NCI-H1436 treated with DMSO at 0.1 percent for 48 hours (cell line): ENCODE measurements at regions not wholly inside any gene's neighbourhood (a gene's known extent, or its start where the extent isn't known, plus 50 kb on each side); places are given as distances from the start of the nearest gene placed in this dataset.
"Not testable (repeated sequence)": the region's sequence is repeated elsewhere in the genome, so short reads cannot be mapped to it uniquely, and the experiment has no call there.

Source experiments
- DNase-seq: peaks from one replicate; lab custom pipeline; 2025; lab: John Stamatoyannopoulos, UW

DNA sequence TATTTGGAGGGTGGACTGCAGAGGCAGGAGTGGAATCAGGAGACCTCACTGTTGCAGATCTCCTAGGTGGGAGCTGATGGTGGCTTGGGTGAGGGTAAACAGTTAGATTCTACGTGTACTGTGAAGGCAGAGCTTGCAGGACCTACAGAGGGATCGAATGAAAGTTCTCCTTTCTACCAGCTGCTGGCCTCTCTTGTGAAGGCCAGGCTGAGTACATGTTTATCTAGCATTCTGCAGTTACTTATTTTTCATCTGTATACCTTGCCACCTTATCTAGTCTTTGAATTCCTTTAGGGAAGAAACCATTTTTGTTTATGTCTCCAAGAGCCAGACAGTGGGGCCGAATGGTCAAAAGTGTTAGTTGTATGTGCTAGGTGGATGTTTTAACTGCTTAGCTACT lies 57.6 kb downstream of the PTTG1 start:
- DNase-seq = no peak

- no peak for DNase-seq
These were observed 58.3 kb downstream of the PTTG1 start for GRCh38 chr5:160479926-160480325.

GRCh38 chr5:160480652-160481051 lies 59.0 kb downstream of the PTTG1 start:
- no peak for DNase-seq

DNA sequence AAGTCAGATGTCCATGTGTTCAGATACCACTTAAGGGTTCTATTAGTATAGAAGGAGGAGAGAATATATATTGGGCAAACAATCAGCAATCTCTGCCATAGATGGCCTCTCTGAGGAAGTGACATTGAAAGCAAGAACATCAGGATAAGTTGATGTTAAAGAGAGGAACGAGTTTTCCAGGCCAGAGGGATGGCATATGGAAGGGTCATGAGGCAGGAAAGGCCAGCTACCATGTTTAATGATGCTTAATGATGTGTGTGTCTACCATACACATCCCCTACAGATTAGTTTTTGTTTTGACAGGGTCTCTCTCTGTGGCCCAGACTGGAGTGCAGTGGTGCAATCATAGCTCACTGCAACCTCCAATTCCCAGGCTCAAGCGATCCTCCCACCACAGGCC lies 63.0 kb downstream of the PTTG1 start:
- no peak for DNase-seq

- DNase-seq = no peak
These were observed 63.8 kb downstream of the PTTG1 start for GRCh38 chr5:160485364-160485969.

GRCh38 chr5:160486573-160486972 lies 64.9 kb downstream of the PTTG1 start:
- no peak for DNase-seq

- DNase-seq = no peak
These were observed 67.0 kb downstream of the PTTG1 start for GRCh38 chr5:160488394-160489325.

- DNase-seq = no peak
These were observed 69.8 kb downstream of the PTTG1 start for GRCh38 chr5:160491438-160491837.

- DNase-seq = no peak
These were observed 70.9 kb downstream of the PTTG1 start for GRCh38 chr5:160492565-160492964.

- no peak for DNase-seq
These were observed 72.2 kb downstream of the PTTG1 start for GRCh38 chr5:160493806-160494338.

GRCh38 chr5:160494451-160494850 lies 72.8 kb downstream of the PTTG1 start:
- no peak for DNase-seq

DNA sequence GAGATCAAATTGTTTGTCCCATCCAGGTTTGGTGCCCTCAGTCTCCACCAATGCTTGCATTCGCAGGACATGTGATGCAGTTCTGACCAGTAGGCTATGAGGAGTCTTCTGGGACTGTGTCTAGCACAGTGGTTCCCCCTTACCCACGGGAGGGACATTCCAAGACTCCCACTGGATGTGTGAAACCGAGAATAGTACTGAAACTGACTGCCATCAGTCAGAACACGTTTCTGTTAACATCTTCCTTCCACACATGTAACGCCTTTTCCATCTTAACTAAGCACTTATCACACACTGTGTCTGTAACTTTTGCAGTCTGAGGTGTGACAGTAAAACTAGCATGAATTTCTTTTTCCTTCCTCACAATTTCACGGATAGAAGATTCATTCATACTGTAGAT lies 74.7 kb downstream of the PTTG1 start:
- no peak for DNase-seq

GRCh38 chr5:160496784-160497183 lies 75.1 kb downstream of the PTTG1 start:
- DNase-seq = no peak

GRCh38 chr5:160497878-160498277 lies 76.2 kb downstream of the PTTG1 start:
- DNase-seq = no peak

DNA sequence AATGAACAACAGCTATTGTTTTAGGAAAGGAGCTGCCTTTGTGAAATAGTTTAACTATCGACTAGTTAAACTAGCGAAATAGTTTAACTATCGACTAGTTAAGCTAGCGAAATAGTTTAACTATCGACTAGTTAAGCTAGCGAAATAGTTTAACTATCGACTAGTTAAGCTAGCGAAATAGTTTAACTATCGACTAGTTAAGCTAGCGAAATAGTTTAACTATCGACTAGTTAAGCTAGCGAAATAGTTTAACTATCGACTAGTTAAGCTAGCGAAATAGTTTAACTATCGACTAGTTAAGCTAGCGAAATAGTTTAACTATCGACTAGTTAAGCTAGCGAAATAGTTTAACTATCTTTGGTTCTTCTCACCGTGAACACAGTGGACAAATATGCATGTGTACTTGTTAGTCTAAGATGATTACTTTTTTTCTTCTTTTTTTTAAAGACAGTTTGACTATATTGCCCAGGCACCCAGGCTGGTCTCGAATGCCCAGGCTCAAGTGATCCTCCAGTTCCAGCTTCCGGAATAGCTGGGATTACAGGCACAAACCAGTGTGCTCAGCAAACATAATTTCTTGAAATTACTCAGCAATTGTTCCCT lies 76.9 kb downstream of the PTTG1 start:
- DNase-seq = not testable (repeated sequence)

DNA sequence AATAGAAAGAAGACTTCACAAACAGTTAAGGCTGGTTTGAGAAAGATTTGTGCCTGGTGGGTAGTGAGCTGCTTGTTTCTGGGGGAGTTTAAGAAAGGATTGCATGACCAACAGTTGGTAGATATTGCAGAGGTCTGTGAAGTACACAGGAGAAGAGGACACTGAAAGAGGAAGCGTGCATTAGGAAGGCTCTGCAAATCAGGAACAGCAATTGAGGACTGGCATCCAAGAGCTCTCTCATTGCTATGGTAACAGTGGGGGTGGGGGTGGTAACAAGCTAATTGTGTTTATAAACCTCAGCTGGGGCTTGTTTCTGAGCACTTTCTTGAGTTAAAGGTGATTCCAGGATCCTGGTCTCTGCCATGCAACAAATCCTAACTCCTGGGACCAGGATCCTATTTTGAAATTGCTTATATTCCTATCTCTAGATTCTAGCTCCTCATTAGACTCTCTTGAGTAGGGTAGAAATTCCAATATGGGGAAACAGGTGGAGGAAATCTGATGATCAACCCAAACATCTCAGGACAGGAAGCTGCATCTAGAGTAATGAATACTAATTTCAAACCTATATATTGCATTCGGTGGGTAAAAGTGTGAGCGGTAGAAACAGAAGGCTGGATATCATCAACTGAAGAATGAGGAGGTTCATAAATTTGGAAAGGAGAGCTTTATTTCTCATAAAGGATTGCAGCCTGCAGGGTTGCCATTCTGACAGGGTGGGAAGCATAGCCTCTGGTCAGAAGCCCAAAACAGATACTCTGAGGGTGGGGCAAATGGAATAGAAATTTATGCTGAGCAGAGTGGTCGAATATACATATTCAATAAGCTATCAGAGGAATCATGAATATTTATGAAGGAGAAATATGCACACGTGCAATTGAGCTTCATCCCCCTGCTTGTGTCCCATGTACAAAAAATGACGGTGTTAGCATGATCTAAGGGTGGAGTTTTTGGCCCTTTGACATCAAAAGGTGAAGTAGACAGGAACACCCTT lies 79.4 kb downstream of the PTTG1 start:
- DNase-seq = no peak

GRCh38 chr5:160504906-160505305 lies 83.3 kb downstream of the PTTG1 start:
- DNase-seq = no peak

GRCh38 chr5:160506006-160507004 lies 84.7 kb downstream of the PTTG1 start:
- no peak for DNase-seq

GRCh38 chr5:160507221-160507721 lies 85.6 kb downstream of the PTTG1 start:
- DNase-seq = no peak

GRCh38 chr5:160508780-160509361 lies 87.2 kb downstream of the PTTG1 start:
- DNase-seq = peak; percentile 22
